HCT116 (cell line): ENCODE measurements at regions not wholly inside any gene's neighbourhood (a gene's known extent, or its start where the extent isn't known, plus 50 kb on each side); places are given as distances from the start of the nearest gene placed in this dataset.

Source experiments
- FOSL1 ChIP-seq: IDR thresholded peaks from 2 replicates; pipeline ENCODE4 v1.6.1; 2012; ENCODE audit warnings: low read depth
- POLR2AphosphoS5 ChIP-seq: IDR thresholded peaks from 2 replicates; pipeline ENCODE4 v1.6.1; 2011; ENCODE audit warnings: mild to moderate bottlenecking, low read depth, low read length, moderate library complexity
- SIN3A ChIP-seq: IDR thresholded peaks from 2 replicates; pipeline ENCODE4 v1.6.1; 2012; ENCODE audit warnings: low read depth
- TF ChIP-seq, protein P1 (sequence below), 3 experiments: fragments of 200-600 bp in 1 of 3; sonication (generic) in 1 of 3; IDR thresholded peaks in 2 of 3; conservative IDR thresholded peaks in 1 of 3; 2 replicates each; pipeline ENCODE4 v1.5.1; 2012 to 2017; ENCODE audit warnings: low read depth in 2 of 3, low read length in 2 of 3, antibody characterized with exemption in 1 of 3, borderline replicate concordance in 1 of 3, control low read depth in 1 of 3, mild to moderate bottlenecking in 1 of 3, mixed read lengths in 1 of 3, mixed run types in 1 of 3, moderate library complexity in 1 of 3; ENCODE audit not compliant: insufficient read depth in 1 of 3
- TF ChIP-seq, protein P2 (sequence below): IDR thresholded peaks from 2 replicates; pipeline ENCODE4 v1.6.1; 2012

DNA sequence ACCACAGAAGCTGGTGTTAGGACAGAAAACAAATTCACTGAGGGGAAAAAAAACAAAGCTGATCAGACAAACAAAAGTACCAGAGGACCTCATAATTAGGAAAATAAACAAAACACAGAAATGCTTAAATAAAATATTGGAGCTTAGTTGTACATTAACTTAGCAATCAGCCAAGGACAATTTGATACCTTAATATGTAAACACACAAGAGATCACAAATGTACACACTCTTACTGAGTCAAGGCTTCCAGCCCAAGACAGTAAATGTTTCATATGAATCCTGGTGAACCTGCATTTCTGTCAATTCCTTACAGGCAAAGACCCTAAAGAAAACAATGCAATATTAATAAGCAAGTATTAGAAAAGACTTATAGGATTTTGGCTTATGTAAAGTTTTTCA lies 62.0 kb upstream of the SPTLC3 start:
- TF ChIP-seq, protein P1, sequence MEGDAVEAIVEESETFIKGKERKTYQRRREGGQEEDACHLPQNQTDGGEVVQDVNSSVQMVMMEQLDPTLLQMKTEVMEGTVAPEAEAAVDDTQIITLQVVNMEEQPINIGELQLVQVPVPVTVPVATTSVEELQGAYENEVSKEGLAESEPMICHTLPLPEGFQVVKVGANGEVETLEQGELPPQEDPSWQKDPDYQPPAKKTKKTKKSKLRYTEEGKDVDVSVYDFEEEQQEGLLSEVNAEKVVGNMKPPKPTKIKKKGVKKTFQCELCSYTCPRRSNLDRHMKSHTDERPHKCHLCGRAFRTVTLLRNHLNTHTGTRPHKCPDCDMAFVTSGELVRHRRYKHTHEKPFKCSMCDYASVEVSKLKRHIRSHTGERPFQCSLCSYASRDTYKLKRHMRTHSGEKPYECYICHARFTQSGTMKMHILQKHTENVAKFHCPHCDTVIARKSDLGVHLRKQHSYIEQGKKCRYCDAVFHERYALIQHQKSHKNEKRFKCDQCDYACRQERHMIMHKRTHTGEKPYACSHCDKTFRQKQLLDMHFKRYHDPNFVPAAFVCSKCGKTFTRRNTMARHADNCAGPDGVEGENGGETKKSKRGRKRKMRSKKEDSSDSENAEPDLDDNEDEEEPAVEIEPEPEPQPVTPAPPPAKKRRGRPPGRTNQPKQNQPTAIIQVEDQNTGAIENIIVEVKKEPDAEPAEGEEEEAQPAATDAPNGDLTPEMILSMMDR (IDR thresholded peaks at IDR 0.05 in 2 of 3, conservative IDR thresholded peaks at IDR 0.05 in 1 of 3; ENCODE audit: borderline replicate concordance in 1 of 3, insufficient read depth in 1 of 3, low read depth in 2 of 3, low read length in 2 of 3) = no peak
- no peak for TF ChIP-seq POLR2AphosphoS5
- TF ChIP-seq, protein P2, sequence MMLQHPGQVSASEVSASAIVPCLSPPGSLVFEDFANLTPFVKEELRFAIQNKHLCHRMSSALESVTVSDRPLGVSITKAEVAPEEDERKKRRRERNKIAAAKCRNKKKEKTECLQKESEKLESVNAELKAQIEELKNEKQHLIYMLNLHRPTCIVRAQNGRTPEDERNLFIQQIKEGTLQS = no peak
- no peak for TF ChIP-seq FOSL1
- TF ChIP-seq SIN3A = no peak
